Karpas-422 (cell line): ENCODE measurements at regions not wholly inside any gene's neighbourhood (a gene's known extent, or its start where the extent isn't known, plus 50 kb on each side); places are given as distances from the start of the nearest gene placed in this dataset.
"Not testable (repeated sequence)": the region's sequence is repeated elsewhere in the genome, so short reads cannot be mapped to it uniquely, and the experiment has no call there.

ENCODE experiments used
- DNase-seq: peaks from one replicate; pipeline ENCODE4 v3.0.0-alpha.2; 2015
- H2AFZ ChIP-seq: fragments of 200-600 bp; sonication (generic); 2 replicates; pipeline ENCODE4 v1.6.1; 2014; ENCODE audit warnings: antibody characterized with exemption, low read length, mixed read lengths
- H3K27ac ChIP-seq: fragments of 200-600 bp; sonication (generic); 2 replicates; pipeline ENCODE4 v1.5.1; 2014; ENCODE audit warnings: mild to moderate bottlenecking, low read length, moderate library complexity
- H3K27me3 ChIP-seq: fragments of 200-600 bp; sonication (generic); 2 replicates; pipeline ENCODE4 v1.6.1; 2014; ENCODE audit warnings: low read length, mixed read lengths
- H3K36me3 ChIP-seq: fragments of 200-600 bp; sonication (generic); 2 replicates; pipeline ENCODE4 v1.6.1; 2014; ENCODE audit warnings: low read length, mixed read lengths; ENCODE audit not compliant: insufficient read depth
- H3K4me1 ChIP-seq: fragments of 200-600 bp; sonication (generic); 2 replicates; pipeline ENCODE4 v1.6.1; 2014; ENCODE audit warnings: mild to moderate bottlenecking, low read length, mixed read lengths
- H3K4me2 ChIP-seq: fragments of 200-600 bp; sonication (generic); 2 replicates; pipeline ENCODE4 v1.6.1; 2014; ENCODE audit warnings: low read length, low read depth, mild to moderate bottlenecking; ENCODE audit not compliant: poor library complexity, severe bottlenecking
- H3K4me3 ChIP-seq: fragments of 200-600 bp; sonication (generic); 2 replicates; pipeline ENCODE4 v1.5.1; 2014; ENCODE audit warnings: mild to moderate bottlenecking, antibody characterized with exemption, low read length, mixed read lengths
- H3K79me2 ChIP-seq: fragments of 200-600 bp; sonication (generic); 2 replicates; pipeline ENCODE4 v1.6.1; 2014; ENCODE audit warnings: mild to moderate bottlenecking, low read length, mixed read lengths
- H3K9ac ChIP-seq: fragments of 200-600 bp; sonication (generic); 2 replicates; pipeline ENCODE4 v1.6.0; 2014; ENCODE audit warnings: low read length
- H3K9me2 ChIP-seq: fragments of 200-600 bp; sonication (generic), shearing (Covaris generic); replicated peaks from 2 replicates; pipeline ENCODE4 v1.6.0; 2014; ENCODE audit warnings: mild to moderate bottlenecking, low read length, moderate library complexity; ENCODE audit not compliant: insufficient read depth
- H3K9me3 ChIP-seq: fragments of 300-700, 200-600 bp; sonication (generic); 2 replicates; pipeline ENCODE4 v1.6.1; 2014; ENCODE audit warnings: low read length, mixed read lengths
- H4K20me1 ChIP-seq: fragments of 200-600 bp; sonication (generic); 2 replicates; pipeline ENCODE4 v1.6.1; 2014; ENCODE audit warnings: mild to moderate bottlenecking, antibody characterized with exemption, low read length, low read depth; ENCODE audit not compliant: insufficient read depth

DNA sequence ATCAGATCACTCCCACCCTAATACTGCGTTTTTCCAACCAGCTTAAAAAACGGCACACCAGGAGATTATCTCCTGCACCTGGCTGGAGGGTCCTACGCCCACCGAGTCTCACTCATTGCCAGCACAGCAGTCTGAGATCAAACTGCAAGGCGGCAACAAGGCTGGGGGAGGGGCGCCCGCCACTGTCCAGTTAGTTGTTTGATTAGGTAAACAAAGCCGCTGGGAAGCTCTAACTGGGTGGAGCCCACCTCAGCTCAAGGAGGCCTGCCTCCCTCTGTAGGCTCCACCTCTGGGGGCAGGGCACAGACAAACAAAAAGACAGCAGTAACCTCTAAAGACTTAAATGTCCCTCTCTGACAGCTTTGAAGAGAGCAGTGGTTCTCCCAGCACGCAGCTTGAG, 463.0 kb upstream of the CADM1 start:
- not testable (repeated sequence) for H3K4me1 ChIP-seq, H3K79me2 ChIP-seq, H2AFZ ChIP-seq, H3K36me3 ChIP-seq, H3K27me3 ChIP-seq, H3K9me2 ChIP-seq, H3K9me3 ChIP-seq, DNase-seq, H3K4me2 ChIP-seq, H3K4me3 ChIP-seq, H4K20me1 ChIP-seq, H3K9ac ChIP-seq, H3K27ac ChIP-seq

DNA sequence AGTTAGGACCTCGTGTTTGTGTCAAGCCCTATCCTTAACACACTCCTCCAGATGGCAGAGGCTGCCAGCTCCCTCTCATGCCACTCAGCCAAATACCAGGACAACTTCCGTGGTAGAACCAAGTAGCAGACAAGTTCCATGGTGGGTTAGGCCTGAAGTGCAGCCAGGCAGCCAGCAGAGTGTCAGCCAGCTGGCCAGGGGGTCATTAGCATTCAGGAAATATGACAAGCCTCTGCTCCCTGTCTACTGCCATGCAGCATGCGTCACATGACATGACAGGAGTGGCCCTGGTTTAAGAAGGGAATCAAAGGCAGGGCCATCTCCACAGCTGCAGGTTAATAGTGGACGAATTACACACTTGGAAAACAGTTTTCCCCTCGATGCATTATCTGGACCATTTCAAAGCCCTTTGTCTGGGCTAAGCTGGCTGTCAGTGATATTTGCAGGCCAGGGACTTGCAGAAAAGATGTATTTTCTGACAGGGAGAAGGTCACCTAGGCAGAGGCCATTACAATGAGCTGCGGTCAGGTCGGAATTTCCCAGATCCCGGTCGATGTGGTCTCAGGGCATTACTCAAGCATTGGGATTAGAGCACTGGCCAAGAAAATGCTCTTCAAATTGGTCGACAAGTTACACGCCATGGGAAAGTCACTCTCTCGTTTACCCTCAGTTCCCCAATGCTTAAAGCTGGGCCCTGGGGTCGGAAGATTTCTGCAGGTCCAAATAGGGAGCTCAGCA, 461.7 kb upstream of the CADM1 start:
- DNase-seq, result no peak
- H4K20me1 ChIP-seq, result no peaks in the 10 kb centered on the region
- H3K36me3 ChIP-seq, result no peaks in the 10 kb centered on the region
- H3K4me3 ChIP-seq, result no peak overlapping the region
- H3K79me2 ChIP-seq, result no peaks in the 10 kb centered on the region
- no peak overlapping the region for H3K27ac ChIP-seq
- H2AFZ ChIP-seq, result no peak overlapping the region
- H3K4me2 ChIP-seq, result no peak overlapping the region
- H3K9me3 ChIP-seq, result no peaks in the 10 kb centered on the region
- H3K9me2 ChIP-seq, result no peaks in the 10 kb centered on the region
- no peaks in the 10 kb centered on the region for H3K27me3 ChIP-seq
- no peak overlapping the region for H3K9ac ChIP-seq
- no peaks in the 10 kb centered on the region for H3K4me1 ChIP-seq

GRCh38 chr11:115964091-115964490, 459.9 kb upstream of the CADM1 start:
- Histone ChIP-seq H3K27me3 (no peaks in the 10 kb centered on the region), H3K9ac (no peak overlapping the region), H3K36me3 (no peaks in the 10 kb centered on the region), H3K4me3 (no peak overlapping the region), H3K9me3 (no peaks in the 10 kb centered on the region), H3K4me2 (no peak overlapping the region), H4K20me1 (no peaks in the 10 kb centered on the region), H3K27ac (no peak overlapping the region), H3K79me2 (no peaks in the 10 kb centered on the region), H3K9me2 (no peaks in the 10 kb centered on the region), H3K4me1 (no peaks in the 10 kb centered on the region), H2AFZ (no peak overlapping the region)
- no peak for DNase-seq

GRCh38 chr11:115963156-115963555, 458.9 kb upstream of the CADM1 start:
- Histone ChIP-seq H4K20me1 (no peaks in the 10 kb centered on the region), H3K27ac (no peak overlapping the region), H3K4me3 (no peak overlapping the region), H3K9me2 (no peaks in the 10 kb centered on the region), H3K4me2 (no peak overlapping the region), H3K4me1 (no peaks in the 10 kb centered on the region), H3K36me3 (no peaks in the 10 kb centered on the region), H3K79me2 (no peaks in the 10 kb centered on the region), H3K27me3 (no peaks in the 10 kb centered on the region), H3K9me3 (no peaks in the 10 kb centered on the region), H3K9ac (no peak overlapping the region), H2AFZ (no peak overlapping the region)
- no peak for DNase-seq

DNA sequence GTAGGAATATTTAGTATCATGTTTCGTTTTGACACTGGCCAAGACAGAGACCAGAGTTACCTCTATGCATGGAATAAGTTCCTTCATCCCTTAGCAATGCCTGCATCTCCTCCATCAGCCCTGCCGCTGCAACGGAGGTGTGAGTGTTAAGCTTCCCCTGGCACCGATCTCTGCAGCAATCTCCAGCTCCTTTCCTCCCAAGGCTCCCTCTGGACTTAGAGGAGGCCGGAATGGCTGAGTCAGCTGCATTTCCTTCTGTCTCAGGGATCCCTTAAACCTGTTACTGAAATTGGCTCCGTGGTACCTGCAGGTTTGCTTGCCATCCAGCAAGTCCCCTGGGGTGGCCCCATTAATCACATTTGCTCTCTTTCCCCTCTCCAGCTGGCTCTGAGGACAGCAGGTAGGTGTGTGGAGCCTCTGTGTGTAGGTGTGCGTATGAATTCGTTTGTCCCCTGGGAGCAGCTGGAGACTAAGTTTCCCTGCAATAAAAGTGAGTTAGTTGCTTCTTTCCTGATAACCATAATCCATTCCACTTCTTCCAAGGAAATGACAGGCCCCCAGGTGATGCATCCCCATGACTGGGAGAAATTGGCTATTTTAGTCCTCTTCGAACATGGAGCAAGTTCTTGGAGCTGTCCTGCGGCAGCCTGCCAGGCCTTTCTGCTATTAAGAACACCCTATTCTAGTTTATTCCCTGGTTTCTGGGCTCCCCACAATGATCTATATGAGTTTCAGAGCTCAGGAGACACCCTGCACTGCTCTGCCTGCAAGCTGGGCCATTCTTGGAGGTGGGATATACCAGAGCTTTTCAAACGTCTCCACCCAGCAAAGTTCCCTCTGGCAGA, 457.2 kb upstream of the CADM1 start:
- H3K9me3 ChIP-seq, result no peaks in the 10 kb centered on the region
- no peak for DNase-seq
- no peaks in the 10 kb centered on the region for H3K36me3 ChIP-seq

DNA sequence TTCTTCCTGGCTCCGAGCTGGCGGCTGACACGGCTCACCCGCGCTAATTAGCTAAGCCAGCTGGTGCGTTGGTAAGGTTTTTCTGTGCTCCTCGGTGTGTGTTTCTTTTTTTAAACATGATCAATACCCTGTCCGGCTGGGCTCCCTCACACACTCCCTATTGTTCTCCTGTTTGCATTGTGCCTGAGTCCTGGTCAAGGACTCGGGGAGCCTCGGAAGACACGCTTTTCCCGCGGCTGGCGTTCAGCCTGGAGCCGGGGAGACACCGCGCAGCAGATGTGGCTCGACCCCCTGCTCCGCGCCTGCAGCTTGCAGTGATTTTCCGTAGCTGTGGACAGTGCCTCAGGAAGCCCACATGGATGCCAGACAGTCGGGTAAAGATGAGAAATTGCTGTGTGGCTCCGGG, 454.9 kb upstream of the CADM1 start:
- no peak overlapping the region for H3K4me2 ChIP-seq
- no peak overlapping the region for H3K27ac ChIP-seq
- H3K4me1 ChIP-seq, result no peaks in the 10 kb centered on the region
- H3K27me3 ChIP-seq, result no peaks in the 10 kb centered on the region
- H3K4me3 ChIP-seq, result no peak overlapping the region
- H3K9me3 ChIP-seq, result no peaks in the 10 kb centered on the region
- H3K36me3 ChIP-seq, result no peaks in the 10 kb centered on the region
- H3K9me2 ChIP-seq, result no peaks in the 10 kb centered on the region
- H3K9ac ChIP-seq, result no peak overlapping the region
- no peaks in the 10 kb centered on the region for H3K79me2 ChIP-seq
- H2AFZ ChIP-seq, result no peak overlapping the region
- DNase-seq, result no peak
- no peaks in the 10 kb centered on the region for H4K20me1 ChIP-seq

More for the DNA sequence above, 457.2 kb upstream of the CADM1 start:
- no peaks in the 10 kb centered on the region for H3K9me2 ChIP-seq
- no peak overlapping the region for H3K9ac ChIP-seq
- H3K27ac ChIP-seq, result no peak overlapping the region
- H4K20me1 ChIP-seq, result no peaks in the 10 kb centered on the region
- H3K27me3 ChIP-seq, result no peaks in the 10 kb centered on the region
- H2AFZ ChIP-seq, result no peak overlapping the region
- no peak overlapping the region for H3K4me3 ChIP-seq
- H3K79me2 ChIP-seq, result no peaks in the 10 kb centered on the region
- H3K4me2 ChIP-seq, result no peak overlapping the region
- no peaks in the 10 kb centered on the region for H3K4me1 ChIP-seq

DNA sequence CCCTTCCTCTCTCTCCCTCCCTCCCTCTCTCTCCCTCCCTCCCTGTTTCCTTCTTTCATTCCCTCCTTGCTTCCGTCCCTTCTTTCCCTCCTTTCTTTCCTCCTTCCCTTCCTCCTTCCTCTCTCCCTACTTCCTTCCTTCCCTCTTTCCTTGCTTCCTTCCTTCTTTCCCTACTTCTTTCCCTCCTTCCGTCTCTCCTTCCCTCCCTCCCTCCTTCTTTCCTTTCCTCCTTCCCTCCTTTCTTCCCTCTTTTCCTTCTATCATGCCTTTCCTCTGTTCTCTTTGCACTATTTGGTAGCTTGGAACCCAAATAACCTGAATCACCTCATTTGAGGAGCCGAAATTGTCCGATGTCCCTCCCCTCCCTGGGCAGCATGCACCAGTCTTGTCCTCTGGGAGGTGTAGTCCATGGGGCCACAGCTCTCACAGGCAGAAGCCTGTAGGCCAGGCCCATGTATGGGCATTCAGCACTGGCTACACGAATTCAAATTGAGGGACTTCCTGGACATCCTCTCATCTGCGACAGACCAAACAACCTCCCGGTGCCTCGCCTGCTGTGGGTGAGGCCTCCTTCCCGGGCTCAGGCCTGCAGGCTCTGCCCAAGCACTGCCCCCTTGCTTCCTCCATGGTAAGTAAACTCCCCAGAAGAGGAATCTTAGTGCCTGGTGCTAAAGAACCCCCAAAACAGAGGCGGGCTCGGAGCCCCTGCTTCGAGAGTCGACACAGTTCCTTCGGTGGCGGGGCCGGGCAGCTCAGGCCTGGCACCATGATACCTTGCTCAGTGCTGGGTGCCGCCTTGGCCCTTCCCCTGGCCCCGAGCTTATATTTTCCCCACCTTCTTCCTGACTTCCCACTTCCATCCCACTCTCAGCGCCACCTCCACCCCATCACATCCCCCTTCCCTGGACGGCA, 454.1 kb upstream of the CADM1 start:
- Histone ChIP-seq H3K9ac (no peak overlapping the region), H3K4me3 (no peak overlapping the region), H3K36me3 (no peaks in the 10 kb centered on the region), H3K9me3 (no peaks in the 10 kb centered on the region), H3K79me2 (no peaks in the 10 kb centered on the region), H3K27ac (no peak overlapping the region), H2AFZ (no peak overlapping the region), H3K4me2 (no peak overlapping the region), H3K27me3 (no peaks in the 10 kb centered on the region), H3K4me1 (no peaks in the 10 kb centered on the region), H3K9me2 (no peaks in the 10 kb centered on the region), H4K20me1 (no peaks in the 10 kb centered on the region)
- no peak for DNase-seq

- Histone ChIP-seq H3K27me3 (no peaks in the 10 kb centered on the region), H3K9me2 (no peaks in the 10 kb centered on the region), H3K4me2 (no peak overlapping the region), H3K9me3 (no peaks in the 10 kb centered on the region), H2AFZ (no peak overlapping the region), H3K4me3 (no peak overlapping the region), H3K36me3 (no peaks in the 10 kb centered on the region), H3K27ac (no peak overlapping the region), H3K79me2 (no peaks in the 10 kb centered on the region), H3K9ac (no peak overlapping the region), H4K20me1 (no peaks in the 10 kb centered on the region), H3K4me1 (no peaks in the 10 kb centered on the region)
- DNase-seq, result no peak
Observed at GRCh38 chr11:115955803-115956202, 451.6 kb upstream of the CADM1 start.
